ENCODE measurements at regions not wholly inside any gene's neighbourhood (a gene's known extent, or its start where the extent isn't known, plus 50 kb on each side); places are given as distances from the start of the nearest gene placed in this dataset.

GRCh38 chr5:90162324-90162723 is 247.2 kb downstream of the CETN3 start:
- no peak for DNase-seq (ENCODE audit: low read depth, low spot score)
- in situ Hi-C loops (cut with HindIII; ENCODE audit: low pct_unique_long_range_greater_than_20kb, low sequenced_read_pairs): no loop called here

- peak; percentile 79 for DNase-seq (ENCODE audit: low read depth, low spot score)
- in situ Hi-C loops (cut with HindIII; ENCODE audit: low pct_unique_long_range_greater_than_20kb, low sequenced_read_pairs): no loop called here
Observed at GRCh38 chr5:90161414-90161813, 248.1 kb downstream of the CETN3 start.

- in situ Hi-C loops (cut with HindIII; ENCODE audit: low pct_unique_long_range_greater_than_20kb, low sequenced_read_pairs): no loop called here
- no peak for DNase-seq (ENCODE audit: low read depth, low spot score)
Observed at GRCh38 chr5:90158131-90158530, 251.4 kb downstream of the CETN3 start.

- DNase-seq (ENCODE audit: low read depth, low spot score): no peak
- in situ Hi-C loops (cut with HindIII; ENCODE audit: low pct_unique_long_range_greater_than_20kb, low sequenced_read_pairs): no loop called here
Observed at GRCh38 chr5:90153031-90153430, 256.5 kb downstream of the CETN3 start.

- in situ Hi-C loops (cut with HindIII; ENCODE audit: low pct_unique_long_range_greater_than_20kb, low sequenced_read_pairs): no loop called here
- DNase-seq (ENCODE audit: low read depth, low spot score): peak; percentile 9
Observed at GRCh38 chr5:90144625-90145327, 264.8 kb downstream of the CETN3 start.

GRCh38 chr5:90142541-90142940 is 267.0 kb downstream of the CETN3 start:
- DNase-seq (ENCODE audit: low read depth, low spot score): no peak
- in situ Hi-C loops (cut with HindIII; ENCODE audit: low pct_unique_long_range_greater_than_20kb, low sequenced_read_pairs): no loop called here

GRCh38 chr5:90141984-90142383 is 267.6 kb downstream of the CETN3 start:
- no peak for DNase-seq (ENCODE audit: low read depth, low spot score)
- in situ Hi-C loops (cut with HindIII; ENCODE audit: low pct_unique_long_range_greater_than_20kb, low sequenced_read_pairs): no loop called here

- in situ Hi-C loops (cut with HindIII; ENCODE audit: low pct_unique_long_range_greater_than_20kb, low sequenced_read_pairs): no loop called here
Observed at GRCh38 chr5:90136952-90137528, 272.5 kb downstream of the CETN3 start.

GRCh38 chr5:90135779-90136378 is 273.7 kb downstream of the CETN3 start:
- in situ Hi-C loops (cut with HindIII; ENCODE audit: low pct_unique_long_range_greater_than_20kb, low sequenced_read_pairs): no loop called here
- peak; percentile 65 for DNase-seq (ENCODE audit: low read depth, low spot score)

More at GRCh38 chr5:90136952-90137528, 272.5 kb downstream of the CETN3 start:
- DNase-seq (ENCODE audit: low read depth, low spot score): no peak

GRCh38 chr5:90134892-90135291 is 274.7 kb downstream of the CETN3 start:
- no peak for DNase-seq (ENCODE audit: low read depth, low spot score)
- in situ Hi-C loops (cut with HindIII; ENCODE audit: low pct_unique_long_range_greater_than_20kb, low sequenced_read_pairs): no loop called here

GRCh38 chr5:90134381-90134780 is 275.2 kb downstream of the CETN3 start:
- in situ Hi-C loops (cut with HindIII; ENCODE audit: low pct_unique_long_range_greater_than_20kb, low sequenced_read_pairs): no loop called here
- no peak for DNase-seq (ENCODE audit: low read depth, low spot score)

- peak; percentile 40 for DNase-seq (ENCODE audit: low read depth, low spot score)
- in situ Hi-C loops (cut with HindIII; ENCODE audit: low pct_unique_long_range_greater_than_20kb, low sequenced_read_pairs): no loop called here
Observed at GRCh38 chr5:90133941-90134340, 275.6 kb downstream of the CETN3 start.

- DNase-seq (ENCODE audit: low read depth, low spot score): no peak
- in situ Hi-C loops (cut with HindIII; ENCODE audit: low pct_unique_long_range_greater_than_20kb, low sequenced_read_pairs): no loop called here
Observed at GRCh38 chr5:90131383-90132133, 278.0 kb downstream of the CETN3 start.

- in situ Hi-C loops (cut with HindIII; ENCODE audit: low pct_unique_long_range_greater_than_20kb, low sequenced_read_pairs): no loop called here
Observed at GRCh38 chr5:90128551-90128950, 281.0 kb downstream of the CETN3 start.

GRCh38 chr5:90119531-90119971 is 290.0 kb downstream of the CETN3 start:
- in situ Hi-C loops (cut with HindIII; ENCODE audit: low pct_unique_long_range_greater_than_20kb, low sequenced_read_pairs): no loop called here
- DNase-seq (ENCODE audit: low read depth, low spot score): no peak

More at GRCh38 chr5:90128551-90128950, 281.0 kb downstream of the CETN3 start:
- no peak for DNase-seq (ENCODE audit: low read depth, low spot score)

- no peak for DNase-seq (ENCODE audit: low read depth, low spot score)
- in situ Hi-C loops (cut with HindIII; ENCODE audit: low pct_unique_long_range_greater_than_20kb, low sequenced_read_pairs): no loop called here
Observed at GRCh38 chr5:90117005-90117404, 292.6 kb downstream of the CETN3 start.

GRCh38 chr5:90113108-90113507 is 296.4 kb downstream of the CETN3 start:
- in situ Hi-C loops (cut with HindIII; ENCODE audit: low pct_unique_long_range_greater_than_20kb, low sequenced_read_pairs): no loop called here
- DNase-seq (ENCODE audit: low read depth, low spot score): no peak

- no peak for DNase-seq (ENCODE audit: low read depth, low spot score)
- in situ Hi-C loops (cut with HindIII; ENCODE audit: low pct_unique_long_range_greater_than_20kb, low sequenced_read_pairs): no loop called here
Observed at GRCh38 chr5:90112033-90112692, 297.4 kb downstream of the CETN3 start.

Data from SK-MEL-5 (cell line).